A549 (cell line): ENCODE measurements at regions not wholly inside any gene's neighbourhood (a gene's known extent, or its start where the extent isn't known, plus 50 kb on each side); places are given as distances from the start of the nearest gene placed in this dataset.

Experiments used
- EP300 ChIP-seq, 2 experiments: fragments of >200 bp; sonication (Bioruptor Twin); formaldehyde crosslinking; IDR thresholded peaks; 2 replicates in 1 of 2; 3 replicates in 1 of 2; pipeline ENCODE4 v1.6.1; 2016 to 2017
- KDM1A ChIP-seq: fragments of 200-600 bp; sonication (generic); IDR thresholded peaks from 2 replicates; pipeline ENCODE4 v1.6.1; 2016; ENCODE audit warnings: low read depth, mild to moderate bottlenecking
- POLR2A ChIP-seq: IDR thresholded peaks from 2 replicates; pipeline ENCODE4 v1.6.1; 2012; ENCODE audit warnings: mild to moderate bottlenecking, low read length
- TFCP2L1 ChIP-seq: fragments of 250-450 bp; sonication (Bioruptor Pico); IDR thresholded peaks from 2 replicates; pipeline ENCODE4 v1.5.0; 2021; ENCODE audit warnings: mild to moderate bottlenecking
- TF ChIP-seq, protein P1 (sequence below): fragments of >200 bp; sonication (Bioruptor Twin); formaldehyde crosslinking; IDR thresholded peaks from 3 replicates; pipeline ENCODE4 v1.5.1; 2016
- TF ChIP-seq, protein P2 (sequence below): fragments of 200-600 bp; sonication (generic); IDR thresholded peaks from 2 replicates; pipeline ENCODE4 v1.6.1; 2016; ENCODE audit warnings: antibody characterized with exemption, mild to moderate bottlenecking, moderate library complexity
- TF ChIP-seq, protein P3 (sequence below): fragments of >200 bp; sonication (Bioruptor Twin); formaldehyde crosslinking; IDR thresholded peaks from 2 replicates; pipeline ENCODE4 v1.6.1; 2016
- TF ChIP-seq, protein P4 (sequence below): fragments of 150-350 bp; IDR thresholded peaks from 2 replicates; pipeline ENCODE4 v1.6.1; 2014; ENCODE audit warnings: low read depth, mild to moderate bottlenecking, low read length

DNA sequence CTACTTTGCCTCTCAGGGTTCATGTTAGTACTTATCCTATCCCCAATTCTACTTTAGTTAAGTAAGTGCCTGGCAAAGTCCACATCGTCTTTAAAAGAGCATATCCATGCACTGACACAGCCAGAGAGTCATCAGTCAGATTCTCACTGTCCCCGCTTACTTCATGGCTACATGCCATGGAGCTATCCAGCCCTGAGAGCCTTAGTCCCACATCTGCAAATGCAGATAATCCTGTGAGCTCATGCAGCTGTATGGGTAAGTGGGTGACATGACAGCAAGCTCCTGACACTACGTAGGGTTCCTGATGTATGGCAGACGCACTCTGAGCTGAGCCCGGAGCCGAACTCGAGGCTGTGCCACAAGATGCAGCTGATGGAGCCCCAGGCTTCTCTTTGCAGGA is 661.5 kb downstream of the LIG4 start:
- TF ChIP-seq EP300 (IDR thresholded peaks at IDR 0.05) (no peak), POLR2A (no peak), KDM1A (no peak), TFCP2L1 (CRISPR knock-in tag) (no peak)
- TF ChIP-seq, protein P1, sequence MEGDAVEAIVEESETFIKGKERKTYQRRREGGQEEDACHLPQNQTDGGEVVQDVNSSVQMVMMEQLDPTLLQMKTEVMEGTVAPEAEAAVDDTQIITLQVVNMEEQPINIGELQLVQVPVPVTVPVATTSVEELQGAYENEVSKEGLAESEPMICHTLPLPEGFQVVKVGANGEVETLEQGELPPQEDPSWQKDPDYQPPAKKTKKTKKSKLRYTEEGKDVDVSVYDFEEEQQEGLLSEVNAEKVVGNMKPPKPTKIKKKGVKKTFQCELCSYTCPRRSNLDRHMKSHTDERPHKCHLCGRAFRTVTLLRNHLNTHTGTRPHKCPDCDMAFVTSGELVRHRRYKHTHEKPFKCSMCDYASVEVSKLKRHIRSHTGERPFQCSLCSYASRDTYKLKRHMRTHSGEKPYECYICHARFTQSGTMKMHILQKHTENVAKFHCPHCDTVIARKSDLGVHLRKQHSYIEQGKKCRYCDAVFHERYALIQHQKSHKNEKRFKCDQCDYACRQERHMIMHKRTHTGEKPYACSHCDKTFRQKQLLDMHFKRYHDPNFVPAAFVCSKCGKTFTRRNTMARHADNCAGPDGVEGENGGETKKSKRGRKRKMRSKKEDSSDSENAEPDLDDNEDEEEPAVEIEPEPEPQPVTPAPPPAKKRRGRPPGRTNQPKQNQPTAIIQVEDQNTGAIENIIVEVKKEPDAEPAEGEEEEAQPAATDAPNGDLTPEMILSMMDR: no peak
- TF ChIP-seq, protein P2, sequence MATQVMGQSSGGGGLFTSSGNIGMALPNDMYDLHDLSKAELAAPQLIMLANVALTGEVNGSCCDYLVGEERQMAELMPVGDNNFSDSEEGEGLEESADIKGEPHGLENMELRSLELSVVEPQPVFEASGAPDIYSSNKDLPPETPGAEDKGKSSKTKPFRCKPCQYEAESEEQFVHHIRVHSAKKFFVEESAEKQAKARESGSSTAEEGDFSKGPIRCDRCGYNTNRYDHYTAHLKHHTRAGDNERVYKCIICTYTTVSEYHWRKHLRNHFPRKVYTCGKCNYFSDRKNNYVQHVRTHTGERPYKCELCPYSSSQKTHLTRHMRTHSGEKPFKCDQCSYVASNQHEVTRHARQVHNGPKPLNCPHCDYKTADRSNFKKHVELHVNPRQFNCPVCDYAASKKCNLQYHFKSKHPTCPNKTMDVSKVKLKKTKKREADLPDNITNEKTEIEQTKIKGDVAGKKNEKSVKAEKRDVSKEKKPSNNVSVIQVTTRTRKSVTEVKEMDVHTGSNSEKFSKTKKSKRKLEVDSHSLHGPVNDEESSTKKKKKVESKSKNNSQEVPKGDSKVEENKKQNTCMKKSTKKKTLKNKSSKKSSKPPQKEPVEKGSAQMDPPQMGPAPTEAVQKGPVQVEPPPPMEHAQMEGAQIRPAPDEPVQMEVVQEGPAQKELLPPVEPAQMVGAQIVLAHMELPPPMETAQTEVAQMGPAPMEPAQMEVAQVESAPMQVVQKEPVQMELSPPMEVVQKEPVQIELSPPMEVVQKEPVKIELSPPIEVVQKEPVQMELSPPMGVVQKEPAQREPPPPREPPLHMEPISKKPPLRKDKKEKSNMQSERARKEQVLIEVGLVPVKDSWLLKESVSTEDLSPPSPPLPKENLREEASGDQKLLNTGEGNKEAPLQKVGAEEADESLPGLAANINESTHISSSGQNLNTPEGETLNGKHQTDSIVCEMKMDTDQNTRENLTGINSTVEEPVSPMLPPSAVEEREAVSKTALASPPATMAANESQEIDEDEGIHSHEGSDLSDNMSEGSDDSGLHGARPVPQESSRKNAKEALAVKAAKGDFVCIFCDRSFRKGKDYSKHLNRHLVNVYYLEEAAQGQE: no peak
- TF ChIP-seq, protein P3, sequence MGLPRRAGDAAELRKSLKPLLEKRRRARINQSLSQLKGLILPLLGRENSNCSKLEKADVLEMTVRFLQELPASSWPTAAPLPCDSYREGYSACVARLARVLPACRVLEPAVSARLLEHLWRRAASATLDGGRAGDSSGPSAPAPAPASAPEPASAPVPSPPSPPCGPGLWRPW: no peak
- TF ChIP-seq, protein P4, sequence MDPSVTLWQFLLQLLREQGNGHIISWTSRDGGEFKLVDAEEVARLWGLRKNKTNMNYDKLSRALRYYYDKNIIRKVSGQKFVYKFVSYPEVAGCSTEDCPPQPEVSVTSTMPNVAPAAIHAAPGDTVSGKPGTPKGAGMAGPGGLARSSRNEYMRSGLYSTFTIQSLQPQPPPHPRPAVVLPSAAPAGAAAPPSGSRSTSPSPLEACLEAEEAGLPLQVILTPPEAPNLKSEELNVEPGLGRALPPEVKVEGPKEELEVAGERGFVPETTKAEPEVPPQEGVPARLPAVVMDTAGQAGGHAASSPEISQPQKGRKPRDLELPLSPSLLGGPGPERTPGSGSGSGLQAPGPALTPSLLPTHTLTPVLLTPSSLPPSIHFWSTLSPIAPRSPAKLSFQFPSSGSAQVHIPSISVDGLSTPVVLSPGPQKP: no peak
